Naive thymus-derived CD4-positive, alpha-beta T cell (primary cell): ENCODE measurements at regions not wholly inside any gene's neighbourhood (a gene's known extent, or its start where the extent isn't known, plus 50 kb on each side); places are given as distances from the start of the nearest gene placed in this dataset.

Source experiments
- ATAC-seq: fragments of 150-1000 bp; cut with Tn5 transposase; 2 replicates; pipeline ENCODE4 v1.10.0; 2021; ENCODE audit warnings: mild to moderate bottlenecking, moderate library complexity
- CTCF ChIA-PET: fragments of 350-600 bp; sonication (Branson Sonifier 250); formaldehyde crosslinking; loops from one replicate; lab custom pipeline; 2021; ENCODE audit warnings: antibody characterized with exemption; lab: Charles Lee
- POLR2A ChIA-PET: fragments of 350-600 bp; sonication (Branson Sonifier 250); formaldehyde crosslinking; loops from one replicate; lab custom pipeline; 2021; ENCODE audit warnings: antibody characterized with exemption, inconsistent platforms; lab: Charles Lee
- DNase-seq, 9 donors: peaks; one replicate each; pipeline versions ENCODE4 v3.0.0 to v3.0.0-alpha.2; 2020 to 2022; ENCODE audit warnings: mixed read lengths in 1 of 9
- H3K27ac ChIP-seq: one replicate; pipeline ENCODE4 v1.7.0; 2013; ENCODE audit warnings: mild to moderate bottlenecking, low read depth, low read length, moderate library complexity
- H3K27me3 ChIP-seq, 2 donors: one replicate each; pipeline ENCODE4 v1.7.0; 2013; ENCODE audit warnings: low read length in 2 of 2, mild to moderate bottlenecking in 2 of 2, moderate library complexity in 2 of 2; ENCODE audit not compliant: control insufficient read depth in 2 of 2, insufficient read depth in 2 of 2
- H3K36me3 ChIP-seq, 3 experiments: 1 replicate in 2 of 3; 2 replicates in 1 of 3; pipeline ENCODE4 v1.7.0; 2013; ENCODE audit warnings: low read length in 3 of 3, mild to moderate bottlenecking in 3 of 3, moderate library complexity in 1 of 3; ENCODE audit not compliant: insufficient read depth in 3 of 3, control insufficient read depth in 2 of 3
- H3K4me1 ChIP-seq, 2 donors: one replicate each; pipeline ENCODE4 v1.7.0; 2013; ENCODE audit warnings: low read length in 2 of 2, mild to moderate bottlenecking in 2 of 2, moderate library complexity in 1 of 2; ENCODE audit not compliant: control insufficient read depth in 2 of 2, insufficient read depth in 2 of 2
- H3K4me3 ChIP-seq: 2 replicates; pipeline ENCODE4 v1.7.0; 2013; ENCODE audit warnings: mild to moderate bottlenecking, low read length
- H3K9me3 ChIP-seq, 3 experiments: 1 replicate in 2 of 3; 2 replicates in 1 of 3; pipeline ENCODE4 v1.7.0; 2013; ENCODE audit warnings: low read length in 3 of 3; ENCODE audit not compliant: control insufficient read depth in 2 of 3
- H3K27ac Mint-ChIP-seq, 9 donors: one replicate each; pipeline ENCODE4 v1.8.0; 2020 to 2022; ENCODE audit warnings: mixed read lengths in 9 of 9, mild to moderate bottlenecking in 8 of 9, moderate library complexity in 5 of 9, inconsistent platforms in 2 of 9
- H3K27me3 Mint-ChIP-seq, 5 donors: one replicate each; pipeline ENCODE4 v1.8.0; 2021 to 2022; ENCODE audit warnings: mixed read lengths in 5 of 5, mild to moderate bottlenecking in 1 of 5
- H3K36me3 Mint-ChIP-seq, 5 donors: one replicate each; pipeline ENCODE4 v1.8.0; 2020 to 2022; ENCODE audit warnings: mixed read lengths in 5 of 5, mild to moderate bottlenecking in 3 of 5, inconsistent platforms in 1 of 5
- H3K4me1 Mint-ChIP-seq, 7 donors: one replicate each; pipeline ENCODE4 v1.8.0; 2020 to 2022; ENCODE audit warnings: mixed read lengths in 7 of 7, mild to moderate bottlenecking in 3 of 7, inconsistent platforms in 1 of 7
- H3K4me3 Mint-ChIP-seq, 10 donors: one replicate each; pipeline ENCODE4 v1.8.0; 2020 to 2022; ENCODE audit warnings: mild to moderate bottlenecking in 10 of 10, mixed read lengths in 10 of 10, moderate library complexity in 6 of 10, inconsistent platforms in 2 of 10
- H3K9me3 Mint-ChIP-seq, 11 donors: one replicate each; pipeline ENCODE4 v1.8.0; 2020 to 2022; ENCODE audit warnings: mixed read lengths in 11 of 11, mild to moderate bottlenecking in 4 of 11, inconsistent platforms in 1 of 11, moderate library complexity in 1 of 11
- intact Hi-C, 2 donors: fragments of 100-400 bp; cut with micrococcal nuclease; formaldehyde crosslinking; loops; one replicate each; pipeline ENCODE4 v1.15.1; 2023

GRCh38 chr14:21997300-21997699, 323.7 kb upstream of the OR4E1 start:
- Mint-ChIP-seq H3K4me3 (peak overlapping the region; percentile 85 to 96 (median 90)), H3K27ac (peak overlapping the region; percentile 72 to 95 (median 89)), H3K27me3 (peaks cover 0 to 5% (median 0%) of the 10 kb centered on the region in 5 donors), H3K36me3 (peaks cover 0 to 5% (median 0%) of the 10 kb centered on the region in 5 donors), H3K4me1 (peaks cover 1 to 35% (median 19%) of the 10 kb centered on the region in 7 donors), H3K9me3 (no peaks in the 10 kb centered on the region)
- Histone ChIP-seq H3K9me3 (no peaks in the 10 kb centered on the region), H3K36me3 (no peaks in the 10 kb centered on the region), H3K4me1 (peaks cover under 1 to 2% of the 10 kb centered on the region in 2 donors), H3K27me3 (no peaks in the 10 kb centered on the region), H3K27ac (peak overlapping the region; percentile 54), H3K4me3 (peak overlapping the region; percentile 51)
- POLR2A ChIA-PET = interaction anchor here (0.9 to 2.5 kb wide), 7 partner anchors 19 to 564 kb away, joined by 3 to 10 read pairs (median 6); no protein-coding TSS in a partner anchor
- peak in 6 of 9 donors; percentile 39 to 65 (median 58) for DNase-seq
- intact Hi-C loops = loop anchor here (1.0 to 2.0 kb wide), 4 partner anchors 18 to 573 kb away; no protein-coding TSS in a partner anchor
- ATAC-seq = peak; percentile 91
- CTCF ChIA-PET = interaction anchor here (0.5 to 1.6 kb wide), 21 partner anchors 10 to 826 kb away, joined by 3 to 11 read pairs (median 3); no protein-coding TSS in a partner anchor

DNA sequence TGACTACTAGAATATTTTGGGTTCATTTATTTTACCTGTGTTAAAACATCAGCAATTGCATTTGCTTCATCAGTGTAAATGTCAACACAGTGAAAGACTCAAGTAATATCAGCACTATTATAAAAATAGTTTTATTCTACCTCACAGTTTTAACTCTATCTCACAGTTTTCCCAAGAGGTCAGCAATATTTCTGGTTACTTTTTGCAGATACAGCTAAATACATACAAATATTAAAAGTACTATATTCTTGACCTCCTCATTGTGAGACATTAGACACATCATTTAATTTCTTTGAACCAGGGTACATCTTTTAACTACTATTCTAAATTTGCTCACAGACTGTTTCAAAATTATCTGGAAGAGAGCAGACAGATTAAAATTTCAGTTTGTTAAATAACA, 321.7 kb upstream of the OR4E1 start:
- Histone ChIP-seq H3K36me3 (no peaks in the 10 kb centered on the region), H3K27ac (no peak overlapping the region), H3K4me1 (no peaks in the 10 kb centered on the region), H3K9me3 (no peaks in the 10 kb centered on the region), H3K27me3 (no peaks in the 10 kb centered on the region), H3K4me3 (no peak overlapping the region)
- intact Hi-C loops = no loop called here
- Mint-ChIP-seq H3K9me3 (no peaks in the 10 kb centered on the region), H3K4me3 (peak overlapping the region in 1 of 10 donors; percentile 85), H3K27ac (peak overlapping the region in 6 of 9 donors; percentile 31 to 87 (median 59)), H3K36me3 (peaks cover 0 to 5% (median 0%) of the 10 kb centered on the region in 5 donors), H3K27me3 (peaks cover 0 to 7% (median 0%) of the 10 kb centered on the region in 5 donors), H3K4me1 (peaks cover 0 to 39% (median 14%) of the 10 kb centered on the region in 7 donors)
- ATAC-seq (no peak), DNase-seq (no peak)
- ChIA-PET POLR2A (interaction anchor here (0.6 to 1.6 kb wide), 2 partner anchors 561 to 893 kb away, joined by 4 read pairs; no protein-coding TSS in a partner anchor), CTCF (interaction anchor here (0.7 to 1.3 kb wide), 3 partner anchors 17 to 561 kb away, joined by 3 to 5 read pairs (median 4); no protein-coding TSS in a partner anchor)

DNA sequence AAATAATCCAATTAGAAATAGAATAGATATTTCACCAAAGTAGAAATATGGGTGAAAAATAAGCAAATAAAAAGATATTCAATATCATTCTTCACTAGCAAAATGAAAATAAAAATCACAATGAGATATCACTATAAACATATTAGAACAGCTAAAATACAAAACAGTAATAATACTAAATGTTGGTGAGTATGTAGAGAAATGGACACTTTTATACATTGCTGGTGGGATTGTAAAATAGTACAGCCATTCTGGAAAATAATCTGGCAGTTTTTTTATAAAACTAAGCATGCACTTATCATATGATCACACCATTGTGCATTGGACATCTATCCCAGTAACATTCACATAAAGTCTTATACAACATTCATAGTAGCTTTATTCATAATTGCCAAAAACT, 320.2 kb upstream of the OR4E1 start:
- no peaks in the 10 kb centered on the region for H3K9me3 ChIP-seq
- no peak for DNase-seq
- H3K4me3 Mint-ChIP-seq = peak overlapping the region in 3 of 10 donors; percentile 7 to 57 (median 29)
- no peak overlapping the region for H3K27ac ChIP-seq
- no peak overlapping the region for H3K4me3 ChIP-seq
- H3K4me1 ChIP-seq = no peaks in the 10 kb centered on the region
- ChIA-PET POLR2A (interaction anchor here (1.4 to 1.8 kb wide), 2 partner anchors 547 to 554 kb away, joined by 5 to 7 read pairs; no protein-coding TSS in a partner anchor), CTCF (no interaction called here)
- peaks cover 0 to 7% (median 0%) of the 10 kb centered on the region in 5 donors for H3K27me3 Mint-ChIP-seq
- peaks cover 0 to 37% (median 14%) of the 10 kb centered on the region in 7 donors for H3K4me1 Mint-ChIP-seq
- intact Hi-C loops = loop anchor here in 1 of 2 donors (5.0 kb wide), 1 partner anchor 498 kb away; no protein-coding TSS in a partner anchor
- no peaks in the 10 kb centered on the region for H3K27me3 ChIP-seq
- H3K9me3 Mint-ChIP-seq = no peaks in the 10 kb centered on the region
- peaks cover 0 to 5% (median 0%) of the 10 kb centered on the region in 5 donors for H3K36me3 Mint-ChIP-seq
- no peak for ATAC-seq
- peak overlapping the region in 5 of 9 donors; percentile 24 to 75 (median 53) for H3K27ac Mint-ChIP-seq
- no peaks in the 10 kb centered on the region for H3K36me3 ChIP-seq

- H3K4me1 Mint-ChIP-seq = peaks cover 0 to 42% (median 15%) of the 10 kb centered on the region in 7 donors
- H3K4me3 ChIP-seq = no peak overlapping the region
- no peaks in the 10 kb centered on the region for H3K27me3 ChIP-seq
- no peaks in the 10 kb centered on the region for H3K4me1 ChIP-seq
- DNase-seq = no peak
- CTCF ChIA-PET = interaction anchor here (0.9 to 6.7 kb wide), 3 partner anchors 14 to 577 kb away, joined by 3 to 53 read pairs (median 5); no protein-coding TSS in a partner anchor
- no peak for ATAC-seq
- peaks cover 0 to 5% (median 0%) of the 10 kb centered on the region in 5 donors for H3K36me3 Mint-ChIP-seq
- H3K4me3 Mint-ChIP-seq = peak overlapping the region in 9 of 10 donors; percentile 62 to 79 (median 65)
- peak overlapping the region in 8 of 9 donors; percentile 46 to 86 (median 74) for H3K27ac Mint-ChIP-seq
- no peaks in the 10 kb centered on the region for H3K36me3 ChIP-seq
- H3K27me3 Mint-ChIP-seq = peaks cover 0 to 7% (median 0%) of the 10 kb centered on the region in 5 donors
- H3K9me3 Mint-ChIP-seq = no peaks in the 10 kb centered on the region
- intact Hi-C loops = loop anchor here in 1 of 2 donors (5.0 kb wide), 1 partner anchor 499 kb away; no protein-coding TSS in a partner anchor
- no peaks in the 10 kb centered on the region for H3K9me3 ChIP-seq
- H3K27ac ChIP-seq = peak overlapping the region; percentile 55
- POLR2A ChIA-PET = interaction anchor here (0.7 to 1.8 kb wide), 9 partner anchors 14 to 578 kb away, joined by 3 to 7 read pairs (median 3); no protein-coding TSS in a partner anchor
Measured at GRCh38 chr14:21993070-21993469, 319.5 kb upstream of the OR4E1 start.

GRCh38 chr14:21991130-21991529, 317.5 kb upstream of the OR4E1 start:
- Histone ChIP-seq H3K4me1 (no peaks in the 10 kb centered on the region), H3K36me3 (no peaks in the 10 kb centered on the region), H3K9me3 (no peaks in the 10 kb centered on the region), H3K27me3 (no peaks in the 10 kb centered on the region), H3K4me3 (no peak overlapping the region), H3K27ac (no peak overlapping the region)
- Mint-ChIP-seq H3K4me1 (peaks cover 0 to 36% (median 17%) of the 10 kb centered on the region in 7 donors), H3K9me3 (no peaks in the 10 kb centered on the region), H3K36me3 (no peaks in the 10 kb centered on the region), H3K4me3 (peak overlapping the region; percentile 48 to 81 (median 68)), H3K27me3 (peaks cover 0 to 13% (median 0%) of the 10 kb centered on the region in 5 donors), H3K27ac (peak overlapping the region in 5 of 9 donors; percentile 22 to 79 (median 63))
- intact Hi-C loops = loop anchor here in 1 of 2 donors (2.0 to 5.0 kb wide), 2 partner anchors 72 to 501 kb away; no protein-coding TSS in a partner anchor
- DNase-seq (peak in 1 of 9 donors; percentile 15), ATAC-seq (no peak)
- ChIA-PET CTCF (interaction anchor here (0.7 to 6.7 kb wide), 8 partner anchors 12 to 978 kb away, joined by 3 to 53 read pairs (median 4); no protein-coding TSS in a partner anchor), POLR2A (interaction anchor here (0.9 to 2.4 kb wide), 4 partner anchors 8 to 541 kb away, joined by 3 to 8 read pairs (median 3); no protein-coding TSS in a partner anchor)

GRCh38 chr14:21990116-21990515, 316.5 kb upstream of the OR4E1 start:
- peaks cover 0 to 37% (median 11%) of the 10 kb centered on the region in 7 donors for H3K4me1 Mint-ChIP-seq
- no peaks in the 10 kb centered on the region for H3K36me3 Mint-ChIP-seq
- H3K9me3 ChIP-seq = no peaks in the 10 kb centered on the region
- ChIA-PET POLR2A (interaction anchor here (0.6 to 2.4 kb wide), 10 partner anchors 9 to 565 kb away, joined by 3 to 8 read pairs (median 3); no protein-coding TSS in a partner anchor), CTCF (interaction anchor here (0.5 to 6.7 kb wide), 14 partner anchors 9 to 580 kb away, joined by 3 to 53 read pairs (median 4); no protein-coding TSS in a partner anchor)
- H3K27me3 Mint-ChIP-seq = peaks cover 0 to 16% (median 0%) of the 10 kb centered on the region in 5 donors
- H3K4me1 ChIP-seq = no peaks in the 10 kb centered on the region
- no peaks in the 10 kb centered on the region for H3K36me3 ChIP-seq
- ATAC-seq (peak; percentile 67), DNase-seq (peak in 4 of 9 donors; percentile 30 to 42 (median 34))
- peak overlapping the region in 4 of 9 donors; percentile 71 to 76 (median 74) for H3K27ac Mint-ChIP-seq
- H3K9me3 Mint-ChIP-seq = no peaks in the 10 kb centered on the region
- H3K4me3 Mint-ChIP-seq = peak overlapping the region; percentile 44 to 83 (median 72)
- H3K4me3 ChIP-seq = peak overlapping the region; percentile 25
- H3K27me3 ChIP-seq = no peaks in the 10 kb centered on the region
- peak overlapping the region; percentile 61 for H3K27ac ChIP-seq
- intact Hi-C loops = loop anchor here in 1 of 2 donors (1.0 to 5.0 kb wide), 4 partner anchors 25 to 502 kb away; no protein-coding TSS in a partner anchor
